Activated CD8-positive, alpha-beta memory T cell treated with anti-CD3 and anti-CD28 coated beads for 48 hours (primary cell): ENCODE measurements at regions not wholly inside any gene's neighbourhood (a gene's known extent, or its start where the extent isn't known, plus 50 kb on each side); places are given as distances from the start of the nearest gene placed in this dataset.
"Not testable (repeated sequence)": the region's sequence is repeated elsewhere in the genome, so short reads cannot be mapped to it uniquely, and the experiment has no call there.

Source experiments
- DNase-seq, 3 experiments: peaks; one replicate each; pipeline ENCODE4 v3.0.0-alpha.2; 2020; ENCODE audit warnings: low read depth in 2 of 3, low spot score in 2 of 3

- no peak for DNase-seq
Measured at GRCh38 chr21:28723646-28724045, 269.0 kb downstream of the LTN1 start.

- DNase-seq = no peak
Measured at GRCh38 chr21:28719723-28720122, 273.0 kb downstream of the LTN1 start.

GRCh38 chr21:28714777-28715464 is 277.8 kb downstream of the LTN1 start:
- no peak for DNase-seq

GRCh38 chr21:28712411-28712810 is 280.3 kb downstream of the LTN1 start:
- DNase-seq = no peak

GRCh38 chr21:28705616-28706015 is 287.1 kb downstream of the LTN1 start:
- DNase-seq = no peak

GRCh38 chr21:28704746-28705145 is 287.9 kb downstream of the LTN1 start:
- DNase-seq = no peak

GRCh38 chr21:28703861-28704260 is 288.8 kb downstream of the LTN1 start:
- DNase-seq = no peak

GRCh38 chr21:28699596-28700259 is 292.9 kb downstream of the LTN1 start:
- no peak for DNase-seq

- DNase-seq = no peak
Measured at GRCh38 chr21:28699186-28699585, 293.5 kb downstream of the LTN1 start.

GRCh38 chr21:28696844-28697410 is 295.8 kb downstream of the LTN1 start:
- no peak for DNase-seq

- DNase-seq = no peak
Measured at GRCh38 chr21:28693476-28693875, 299.2 kb downstream of the LTN1 start.

GRCh38 chr21:28690196-28690595 is 302.5 kb downstream of the LTN1 start:
- DNase-seq = no peak

GRCh38 chr21:28688381-28688780 is 304.3 kb downstream of the LTN1 start:
- DNase-seq = no peak

- DNase-seq = no peak
Measured at GRCh38 chr21:28687586-28687985, 305.1 kb downstream of the LTN1 start.

GRCh38 chr21:28683982-28684752 is 308.5 kb downstream of the LTN1 start:
- DNase-seq = no peak

GRCh38 chr21:28682884-28683283 is 309.8 kb downstream of the LTN1 start:
- DNase-seq = not testable (repeated sequence)

GRCh38 chr21:28677096-28677495 is 315.6 kb downstream of the LTN1 start:
- not testable (repeated sequence) for DNase-seq

- DNase-seq = no peak
Measured at GRCh38 chr21:28675331-28676041, 317.2 kb downstream of the LTN1 start.

GRCh38 chr21:28674763-28675162 is 317.9 kb downstream of the LTN1 start:
- no peak for DNase-seq

- DNase-seq = no peak
Measured at GRCh38 chr21:28671549-28672195, 321.0 kb downstream of the LTN1 start.
